ENCODE measurements at regions not wholly inside any gene's neighbourhood (a gene's known extent, or its start where the extent isn't known, plus 50 kb on each side); places are given as distances from the start of the nearest gene placed in this dataset.

DNA sequence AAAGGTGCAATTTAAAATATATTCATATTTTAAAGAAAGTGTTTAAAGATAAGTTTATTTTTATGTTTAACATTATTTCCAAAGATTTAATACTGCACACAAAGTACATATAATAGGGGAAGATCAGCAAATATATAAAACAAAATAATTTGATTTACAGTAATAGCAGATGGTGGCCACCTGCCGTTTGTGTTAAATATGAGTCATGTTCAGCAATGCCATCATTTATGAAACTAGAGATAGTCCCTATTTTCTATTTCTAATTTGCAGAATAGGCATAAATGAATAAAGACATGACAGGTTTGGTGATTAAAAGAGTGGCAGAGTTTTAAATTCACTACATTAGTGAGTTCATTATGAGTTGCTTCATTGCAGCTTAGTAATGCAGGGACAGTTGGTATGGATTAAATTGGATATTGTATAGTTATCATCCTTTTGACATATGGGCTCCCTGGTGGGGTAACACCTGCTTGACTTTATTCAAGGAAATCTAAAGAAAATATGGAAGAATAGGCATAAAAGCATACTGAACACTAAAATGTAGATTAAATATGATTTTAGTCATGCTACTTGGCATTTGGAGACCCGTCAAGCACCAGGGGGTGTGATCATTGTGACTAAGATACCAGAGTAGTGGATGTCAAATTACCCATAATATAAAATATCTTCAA is 78.8 kb upstream of the BANK1 start:
- TF ChIP-seq, protein P1, sequence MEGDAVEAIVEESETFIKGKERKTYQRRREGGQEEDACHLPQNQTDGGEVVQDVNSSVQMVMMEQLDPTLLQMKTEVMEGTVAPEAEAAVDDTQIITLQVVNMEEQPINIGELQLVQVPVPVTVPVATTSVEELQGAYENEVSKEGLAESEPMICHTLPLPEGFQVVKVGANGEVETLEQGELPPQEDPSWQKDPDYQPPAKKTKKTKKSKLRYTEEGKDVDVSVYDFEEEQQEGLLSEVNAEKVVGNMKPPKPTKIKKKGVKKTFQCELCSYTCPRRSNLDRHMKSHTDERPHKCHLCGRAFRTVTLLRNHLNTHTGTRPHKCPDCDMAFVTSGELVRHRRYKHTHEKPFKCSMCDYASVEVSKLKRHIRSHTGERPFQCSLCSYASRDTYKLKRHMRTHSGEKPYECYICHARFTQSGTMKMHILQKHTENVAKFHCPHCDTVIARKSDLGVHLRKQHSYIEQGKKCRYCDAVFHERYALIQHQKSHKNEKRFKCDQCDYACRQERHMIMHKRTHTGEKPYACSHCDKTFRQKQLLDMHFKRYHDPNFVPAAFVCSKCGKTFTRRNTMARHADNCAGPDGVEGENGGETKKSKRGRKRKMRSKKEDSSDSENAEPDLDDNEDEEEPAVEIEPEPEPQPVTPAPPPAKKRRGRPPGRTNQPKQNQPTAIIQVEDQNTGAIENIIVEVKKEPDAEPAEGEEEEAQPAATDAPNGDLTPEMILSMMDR (IDR thresholded peaks at IDR 0.05) = no peak
- TF ChIP-seq POLR2A (IDR thresholded peaks at IDR 0.05) = no peak

All from testis (tissue), 2 donors.